GM21390 (cell line): ENCODE measurements at regions not wholly inside any gene's neighbourhood (a gene's known extent, or its start where the extent isn't known, plus 50 kb on each side); places are given as distances from the start of the nearest gene placed in this dataset.
"Not testable (repeated sequence)": the region's sequence is repeated elsewhere in the genome, so short reads cannot be mapped to it uniquely, and the experiment has no call there.

Experiments
- ATAC-seq: cut with Tn5 transposase; IDR thresholded peaks from one replicate; pipeline ENCODE4 v1.9.1; 2021; ENCODE audit not compliant: unreplicated experiment

- ATAC-seq = no peak
These were observed 1429.6 kb upstream of the ALCAM start for GRCh38 chr3:103937094-103937493.

GRCh38 chr3:103947062-103947461, 1419.6 kb upstream of the ALCAM start:
- no peak for ATAC-seq

- ATAC-seq = no peak
These were observed 1417.0 kb upstream of the ALCAM start for GRCh38 chr3:103949693-103950092.

DNA sequence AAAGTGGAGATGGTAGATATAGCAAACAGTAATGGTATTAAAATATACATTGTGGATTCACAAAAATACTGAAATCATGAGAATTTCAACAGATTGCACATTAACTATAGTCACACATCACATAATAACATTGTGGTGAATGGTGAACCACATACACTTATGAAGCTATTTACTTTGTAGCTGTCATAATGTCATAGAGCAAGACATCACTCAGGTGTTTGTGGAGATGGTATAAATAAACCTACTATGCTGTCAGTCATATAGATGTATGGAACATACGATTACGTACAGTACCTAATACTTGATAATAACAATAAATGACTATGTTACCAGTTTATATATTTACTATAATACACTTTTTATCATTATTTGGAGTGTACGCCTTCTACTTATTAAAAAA, 1416.0 kb upstream of the ALCAM start:
- ATAC-seq = no peak

- ATAC-seq = no peak
These were observed 1412.9 kb upstream of the ALCAM start for GRCh38 chr3:103953796-103954195.

GRCh38 chr3:103960819-103961218, 1405.9 kb upstream of the ALCAM start:
- no peak for ATAC-seq

GRCh38 chr3:103963599-103963998, 1403.1 kb upstream of the ALCAM start:
- no peak for ATAC-seq

- no peak for ATAC-seq
These were observed 1400.9 kb upstream of the ALCAM start for GRCh38 chr3:103965764-103966163.

GRCh38 chr3:103966749-103967148, 1400.0 kb upstream of the ALCAM start:
- ATAC-seq = no peak

- no peak for ATAC-seq
These were observed 1398.6 kb upstream of the ALCAM start for GRCh38 chr3:103968131-103968530.

GRCh38 chr3:103968751-103969150, 1398.0 kb upstream of the ALCAM start:
- peak; percentile 86 for ATAC-seq

GRCh38 chr3:103976931-103977339, 1389.8 kb upstream of the ALCAM start:
- ATAC-seq = no peak

DNA sequence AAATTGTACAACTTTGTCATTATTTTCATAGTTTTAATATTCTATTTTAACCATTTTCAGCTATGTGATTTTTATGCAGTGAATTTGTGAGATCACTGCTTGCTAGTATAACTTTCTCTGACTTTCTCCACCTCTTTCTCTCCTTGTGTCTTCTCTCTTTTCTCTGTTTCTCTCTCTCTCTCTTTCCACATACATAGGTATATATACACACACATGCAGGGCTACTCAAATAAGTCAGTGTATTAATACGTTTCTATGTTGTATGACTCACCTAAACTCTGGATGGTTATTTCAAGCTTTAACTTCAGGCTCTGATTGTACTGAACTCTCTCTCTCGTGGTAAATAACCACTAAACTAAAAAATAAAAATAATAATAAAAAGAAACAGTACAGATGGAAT, 1389.3 kb upstream of the ALCAM start:
- ATAC-seq = no peak

- ATAC-seq = peak; percentile 44
These were observed 1375.1 kb upstream of the ALCAM start for GRCh38 chr3:103991461-103992115.

GRCh38 chr3:103992469-103992868, 1374.2 kb upstream of the ALCAM start:
- ATAC-seq = no peak

GRCh38 chr3:104004956-104005355, 1361.8 kb upstream of the ALCAM start:
- no peak for ATAC-seq

- ATAC-seq = no peak
These were observed 1360.9 kb upstream of the ALCAM start for GRCh38 chr3:104005815-104006214.

DNA sequence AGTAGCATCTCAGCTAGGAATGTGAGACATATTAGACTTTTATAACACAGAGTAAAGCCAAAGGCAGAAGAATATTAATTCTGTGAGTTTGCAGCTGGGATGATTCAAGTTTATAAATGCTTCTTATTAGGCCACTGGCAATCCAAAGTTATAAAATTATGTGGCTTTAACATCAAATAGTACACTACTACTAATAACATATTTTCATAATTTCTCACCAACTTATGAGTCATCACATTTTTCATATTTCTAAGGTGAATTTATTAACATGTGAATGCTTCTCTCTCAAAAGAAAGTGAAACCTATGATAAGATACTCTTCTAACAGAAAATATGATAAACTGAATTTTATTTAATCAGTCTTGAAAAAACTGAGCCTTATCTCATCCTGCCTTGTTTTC, 1348.2 kb upstream of the ALCAM start:
- no peak for ATAC-seq

- no peak for ATAC-seq
These were observed 1335.1 kb upstream of the ALCAM start for GRCh38 chr3:104031598-104031997.

- no peak for ATAC-seq
These were observed 1334.4 kb upstream of the ALCAM start for GRCh38 chr3:104032283-104032682.

DNA sequence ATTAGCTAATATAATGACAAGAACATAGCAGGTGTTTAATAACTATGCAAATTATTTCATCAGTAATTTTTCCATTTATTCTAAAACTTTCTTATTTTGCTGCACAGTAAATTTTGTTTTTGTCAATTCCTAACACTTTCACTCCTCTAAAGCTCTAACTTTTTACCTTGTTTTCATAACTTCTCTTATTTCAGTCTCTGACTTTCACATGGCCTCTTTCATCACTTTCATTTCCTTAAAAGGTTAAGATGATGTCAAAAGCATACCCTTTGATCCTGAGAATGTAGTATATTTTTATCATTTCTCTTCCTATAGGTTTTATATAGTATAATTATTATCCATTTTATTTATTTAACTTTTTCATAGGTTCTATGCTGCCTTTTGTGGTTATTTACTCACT, 1325.8 kb upstream of the ALCAM start:
- ATAC-seq = peak; percentile 75

GRCh38 chr3:104043001-104043543, 1323.6 kb upstream of the ALCAM start:
- ATAC-seq = not testable (repeated sequence)

- ATAC-seq = no peak
These were observed 1322.7 kb upstream of the ALCAM start for GRCh38 chr3:104044002-104044401.
